GM18508 (cell line): ENCODE measurements at regions not wholly inside any gene's neighbourhood (a gene's known extent, or its start where the extent isn't known, plus 50 kb on each side); places are given as distances from the start of the nearest gene placed in this dataset.

Experiments
- ATAC-seq: cut with Tn5 transposase; IDR thresholded peaks from one replicate; pipeline ENCODE4 v1.9.1; 2021; ENCODE audit warnings: moderate number of reproducible peaks; ENCODE audit not compliant: insufficient read depth, unreplicated experiment

- no peak for ATAC-seq
Observed at GRCh38 chr12:3935078-3935477, 61.9 kb upstream of the PARP11 start.

GRCh38 chr12:3933819-3934192, 60.6 kb upstream of the PARP11 start:
- no peak for ATAC-seq

- no peak for ATAC-seq
Observed at GRCh38 chr12:3933074-3933818, 60.0 kb upstream of the PARP11 start.

GRCh38 chr12:3931776-3932175, 58.6 kb upstream of the PARP11 start:
- ATAC-seq = no peak

GRCh38 chr12:3931206-3931605, 58.0 kb upstream of the PARP11 start:
- ATAC-seq = no peak

DNA sequence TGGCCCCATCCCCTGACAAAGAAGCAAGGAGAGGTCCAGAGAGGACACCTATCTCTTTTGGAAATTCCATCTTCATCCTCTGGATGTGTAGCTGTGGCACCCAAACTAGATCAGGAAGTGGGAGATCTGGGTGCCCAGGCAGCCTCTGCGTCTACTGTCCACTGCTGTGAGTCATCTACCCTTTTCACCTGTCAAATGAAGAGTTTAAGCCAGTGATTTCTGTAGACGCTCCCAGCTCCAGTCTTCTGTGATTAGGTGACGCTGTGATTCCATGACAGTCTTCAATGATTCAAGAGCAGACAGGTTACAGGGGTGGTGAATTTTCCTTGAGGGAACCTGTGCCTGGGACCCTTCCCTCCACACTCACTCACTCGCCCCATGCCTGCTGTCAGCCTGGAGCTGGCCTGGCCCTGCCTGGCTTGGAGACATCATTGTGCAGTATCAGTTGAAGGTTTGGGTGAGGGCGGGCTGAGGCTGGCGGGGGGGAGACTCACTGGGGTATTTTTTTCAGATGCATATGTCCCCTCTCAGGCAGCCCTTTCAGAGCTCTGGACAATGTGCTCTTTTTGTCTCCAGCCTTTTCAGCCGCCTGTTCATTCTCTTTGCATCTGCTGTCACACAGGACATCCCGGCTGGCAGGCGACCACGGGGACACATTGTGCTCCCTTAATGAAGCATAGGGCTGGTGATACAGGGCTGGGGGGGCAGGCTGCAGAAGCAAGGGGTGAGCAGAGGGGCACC, 56.8 kb upstream of the PARP11 start:
- ATAC-seq = no peak

GRCh38 chr12:3928538-3929184, 55.5 kb upstream of the PARP11 start:
- no peak for ATAC-seq

DNA sequence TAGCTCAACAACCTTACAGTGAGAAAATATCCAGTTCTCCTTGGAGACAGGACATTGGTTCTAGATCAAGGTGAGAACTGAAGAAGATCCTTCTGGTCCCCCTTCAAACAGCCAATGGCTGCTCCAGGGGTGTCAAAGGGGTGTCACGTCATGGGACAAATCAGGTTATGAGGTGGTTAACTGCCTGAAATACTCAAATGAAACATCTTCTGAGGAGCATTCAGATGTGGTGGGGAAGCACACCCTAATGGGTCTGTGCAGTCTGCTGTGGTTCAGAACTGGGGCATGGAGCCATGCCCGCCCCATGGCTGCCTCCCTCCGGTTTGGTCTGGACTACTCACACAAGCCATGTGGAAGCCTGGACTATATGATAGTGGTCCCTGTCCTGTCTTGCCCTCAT, 52.4 kb upstream of the PARP11 start:
- no peak for ATAC-seq

GRCh38 chr12:3924761-3925160, 51.6 kb upstream of the PARP11 start:
- ATAC-seq = no peak

DNA sequence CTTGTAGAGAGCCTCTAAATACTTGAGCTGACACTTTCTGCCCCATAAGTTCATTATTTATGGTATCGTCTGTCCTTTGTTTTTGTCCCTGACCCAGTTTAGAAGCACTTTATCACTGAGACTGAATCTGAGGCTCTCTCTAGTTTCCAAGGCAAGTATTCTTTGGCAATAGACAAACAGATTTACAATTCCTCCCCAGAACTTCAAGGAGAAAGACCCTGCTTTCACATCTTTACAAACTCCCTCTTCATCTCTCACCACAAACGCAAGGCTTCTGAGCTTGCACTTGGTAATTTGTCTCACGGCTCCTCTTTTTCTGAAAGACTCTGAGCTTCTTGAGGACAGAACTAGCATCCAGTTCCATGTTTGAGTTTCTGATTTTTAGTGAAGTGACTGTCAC, 49.8 kb upstream of the PARP11 start:
- no peak for ATAC-seq
